Dedifferentiated amniotic fluid mesenchymal stem cell (primary cell): ENCODE measurements at regions not wholly inside any gene's neighbourhood (a gene's known extent, or its start where the extent isn't known, plus 50 kb on each side); places are given as distances from the start of the nearest gene placed in this dataset.

ENCODE experiments used
- DNase-seq: peaks from one replicate; pipeline ENCODE4 v3.0.0-alpha.2; 2016; ENCODE audit errors: extremely low spot score

- DNase-seq = no peak
Measured at GRCh38 chr6:12584631-12585405, 131.7 kb upstream of the PHACTR1 start.

- DNase-seq = no peak
Measured at GRCh38 chr6:12585497-12585958, 131.0 kb upstream of the PHACTR1 start.

- DNase-seq = no peak
Measured at GRCh38 chr6:12586721-12587480, 129.7 kb upstream of the PHACTR1 start.

- DNase-seq = no peak
Measured at GRCh38 chr6:12590901-12591300, 125.7 kb upstream of the PHACTR1 start.

GRCh38 chr6:12592634-12593033 is 123.9 kb upstream of the PHACTR1 start:
- no peak for DNase-seq

DNA sequence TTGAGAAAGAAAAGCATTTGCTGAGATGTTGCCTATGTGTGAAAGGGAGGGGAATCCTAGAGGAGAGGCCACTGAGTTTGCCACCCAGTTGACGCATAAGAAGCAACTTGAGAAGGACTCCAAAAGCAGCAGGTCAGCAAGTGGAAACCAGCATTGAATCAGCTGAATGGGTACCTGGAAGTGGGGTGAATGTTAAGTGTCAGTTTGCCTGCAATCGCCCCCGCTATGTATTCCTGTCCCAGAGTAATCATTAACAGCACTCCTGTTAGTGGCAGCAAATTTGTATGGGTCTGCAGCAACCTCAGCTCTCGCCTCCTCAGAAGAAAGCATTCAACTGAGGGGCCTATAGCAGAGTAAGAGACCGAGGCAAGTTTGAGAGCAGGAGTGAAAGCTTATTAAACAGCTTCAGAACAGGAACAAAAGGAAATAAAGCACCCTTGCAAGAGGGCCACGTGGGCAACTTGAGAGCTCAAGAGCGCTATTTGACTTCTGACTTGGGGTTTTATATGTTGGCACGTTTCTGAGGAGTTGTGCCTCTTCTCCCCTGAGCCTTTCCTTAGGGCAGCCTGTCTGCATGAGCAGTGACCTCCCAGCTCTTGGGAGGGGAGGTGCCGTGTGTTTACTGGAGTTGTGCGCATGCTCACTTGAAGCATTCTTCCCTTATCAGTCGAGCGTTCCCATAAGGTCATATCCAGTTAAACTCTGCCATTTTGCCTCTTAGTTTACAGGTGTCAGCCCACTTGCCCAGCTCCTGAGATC is 122.6 kb upstream of the PHACTR1 start:
- DNase-seq = no peak

DNA sequence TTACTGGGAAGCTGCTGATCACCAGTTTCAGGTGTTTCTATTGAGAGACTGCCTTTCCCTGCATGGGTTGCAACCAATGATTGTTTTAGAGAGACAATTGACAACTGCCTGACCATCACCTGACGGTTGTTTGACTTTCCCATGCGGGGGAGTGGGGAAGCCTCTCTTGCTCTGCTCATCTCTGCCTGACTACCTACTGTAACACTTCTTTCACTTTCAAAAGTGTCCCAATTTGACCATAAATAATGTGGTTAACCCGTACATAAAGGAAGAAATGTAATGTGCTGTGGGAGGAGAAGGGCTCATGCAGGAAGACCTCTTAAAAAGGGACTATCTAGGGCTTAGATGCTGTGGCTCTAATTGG is 122.1 kb upstream of the PHACTR1 start:
- no peak for DNase-seq

GRCh38 chr6:12595161-12595811 is 121.3 kb upstream of the PHACTR1 start:
- DNase-seq = no peak

DNA sequence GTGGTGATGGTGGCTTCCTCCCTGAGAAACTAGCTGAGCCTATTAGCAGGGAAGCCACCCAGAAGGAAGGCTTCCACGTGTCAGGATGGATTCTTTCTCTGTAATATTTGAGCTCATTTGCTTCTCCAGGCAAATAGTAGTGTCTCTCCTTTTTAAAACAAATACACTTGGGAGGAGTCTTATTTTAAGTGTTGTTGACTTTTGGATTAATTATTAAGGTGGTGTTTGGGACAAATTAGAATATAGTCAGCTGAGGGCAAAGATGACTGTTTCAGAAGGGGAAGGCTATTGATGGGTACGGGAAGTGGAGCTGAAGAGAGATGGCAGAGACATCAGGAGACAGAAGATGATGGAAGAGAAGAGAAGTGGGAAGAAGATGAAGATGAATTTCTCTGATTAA is 119.8 kb upstream of the PHACTR1 start:
- DNase-seq = no peak

DNA sequence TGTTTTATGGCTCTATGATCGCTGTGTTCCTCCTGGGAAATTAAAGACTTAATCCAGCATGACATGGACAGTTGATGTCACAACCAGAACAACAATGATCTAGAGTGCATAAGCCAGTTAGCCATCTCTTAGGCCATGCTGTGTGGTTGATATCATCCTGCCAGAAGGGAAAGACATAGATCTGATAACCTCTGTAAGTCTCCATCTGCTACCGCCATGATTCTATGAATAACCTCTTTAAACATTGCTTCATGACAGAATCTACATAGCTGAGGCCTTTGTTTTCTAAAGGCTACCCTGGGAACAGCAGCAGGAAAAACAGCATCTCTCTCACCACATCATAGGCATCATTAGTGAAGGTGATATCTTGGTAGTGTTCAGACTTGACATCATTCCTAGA is 117.6 kb upstream of the PHACTR1 start:
- no peak for DNase-seq

- no peak for DNase-seq
Measured at GRCh38 chr6:12601881-12602280, 114.7 kb upstream of the PHACTR1 start.

DNA sequence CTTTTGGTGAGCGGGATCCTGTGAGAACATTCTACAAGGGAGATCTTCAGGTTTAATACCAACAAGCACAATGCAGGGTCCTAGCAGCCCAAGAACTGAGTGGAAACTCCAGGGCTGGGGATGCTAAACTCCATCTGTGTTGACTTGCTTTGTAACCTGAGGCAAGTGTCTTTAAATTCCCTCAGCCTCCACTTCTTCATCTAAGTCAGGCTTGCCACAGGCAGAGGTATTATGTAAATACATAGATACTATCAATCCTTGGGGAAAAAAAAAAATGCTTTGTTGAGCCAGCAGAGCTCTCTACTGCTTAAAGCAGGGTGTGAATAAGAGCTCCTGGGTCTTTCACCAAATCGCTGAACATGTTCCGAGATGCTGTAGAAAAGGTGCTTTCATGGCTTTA is 114.2 kb upstream of the PHACTR1 start:
- no peak for DNase-seq

DNA sequence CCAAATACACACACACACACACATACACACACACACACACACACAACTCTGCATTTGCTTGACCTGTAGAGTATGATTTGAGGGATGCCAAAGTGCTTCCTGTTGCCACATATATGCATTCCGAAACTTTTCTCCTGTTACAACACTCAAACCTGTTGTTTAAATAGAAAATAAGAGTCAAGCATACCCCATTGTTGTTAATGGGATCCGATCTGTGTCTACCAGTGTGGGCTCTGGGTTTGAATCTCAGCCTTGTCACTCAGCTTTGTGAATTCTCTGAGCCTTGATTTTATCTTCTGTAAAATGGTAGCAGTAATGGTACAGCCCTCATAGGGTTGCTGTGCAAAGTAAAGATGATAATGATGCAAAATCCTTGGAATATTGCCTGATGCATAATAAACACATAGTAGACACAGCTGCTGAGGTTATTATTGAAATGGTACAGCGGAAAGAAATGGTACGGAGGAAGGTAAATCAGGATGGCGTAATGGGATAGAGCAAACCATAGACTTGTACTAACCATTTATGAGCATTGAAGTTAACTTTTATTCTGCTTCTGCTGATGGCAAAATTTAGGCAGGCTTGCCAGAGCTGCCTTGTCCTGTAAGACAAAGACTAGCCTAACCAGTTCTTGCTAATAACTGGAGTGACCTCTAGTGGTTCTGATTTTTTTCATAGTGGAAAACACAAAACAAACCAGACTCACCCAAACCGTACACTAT is 113.5 kb upstream of the PHACTR1 start:
- DNase-seq = peak; percentile 67

DNA sequence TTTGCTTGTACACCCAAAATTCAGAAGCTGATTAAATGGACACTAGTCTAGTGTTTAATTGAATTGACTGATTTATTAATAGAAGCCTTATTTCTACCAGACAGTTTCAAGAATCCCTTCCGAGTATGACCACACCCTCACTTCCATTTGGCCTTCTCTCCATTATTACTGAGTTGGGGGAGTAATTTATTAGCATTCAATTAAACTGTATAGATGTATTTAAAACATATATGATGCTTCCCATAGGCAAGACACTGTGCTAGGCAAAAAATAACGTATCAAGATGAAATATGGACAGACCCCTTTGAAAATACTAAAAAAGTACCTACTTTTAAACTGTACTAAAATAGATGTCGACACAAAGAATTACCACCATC is 112.9 kb upstream of the PHACTR1 start:
- DNase-seq = no peak

GRCh38 chr6:12605888-12606345 is 110.7 kb upstream of the PHACTR1 start:
- DNase-seq = peak; percentile 50

DNA sequence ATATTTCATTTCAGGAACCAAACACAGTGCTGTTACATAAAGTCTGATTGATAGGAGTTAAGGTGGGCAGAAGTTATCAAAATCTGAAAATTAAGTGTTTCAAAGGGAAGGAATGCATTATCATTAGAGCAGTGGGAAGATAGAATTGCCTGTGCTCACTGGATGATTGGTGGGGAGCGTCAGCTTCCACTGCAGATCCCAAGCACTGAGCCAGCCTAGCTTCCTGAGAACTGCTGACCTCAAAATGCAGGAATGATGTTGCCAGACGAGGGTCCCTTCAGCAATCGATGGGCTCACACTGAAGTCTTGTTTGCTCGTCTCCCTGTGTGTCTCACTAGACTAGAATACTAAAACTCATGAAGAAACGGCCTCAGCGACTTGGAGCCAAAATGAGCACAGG is 110.0 kb upstream of the PHACTR1 start:
- DNase-seq = no peak

DNA sequence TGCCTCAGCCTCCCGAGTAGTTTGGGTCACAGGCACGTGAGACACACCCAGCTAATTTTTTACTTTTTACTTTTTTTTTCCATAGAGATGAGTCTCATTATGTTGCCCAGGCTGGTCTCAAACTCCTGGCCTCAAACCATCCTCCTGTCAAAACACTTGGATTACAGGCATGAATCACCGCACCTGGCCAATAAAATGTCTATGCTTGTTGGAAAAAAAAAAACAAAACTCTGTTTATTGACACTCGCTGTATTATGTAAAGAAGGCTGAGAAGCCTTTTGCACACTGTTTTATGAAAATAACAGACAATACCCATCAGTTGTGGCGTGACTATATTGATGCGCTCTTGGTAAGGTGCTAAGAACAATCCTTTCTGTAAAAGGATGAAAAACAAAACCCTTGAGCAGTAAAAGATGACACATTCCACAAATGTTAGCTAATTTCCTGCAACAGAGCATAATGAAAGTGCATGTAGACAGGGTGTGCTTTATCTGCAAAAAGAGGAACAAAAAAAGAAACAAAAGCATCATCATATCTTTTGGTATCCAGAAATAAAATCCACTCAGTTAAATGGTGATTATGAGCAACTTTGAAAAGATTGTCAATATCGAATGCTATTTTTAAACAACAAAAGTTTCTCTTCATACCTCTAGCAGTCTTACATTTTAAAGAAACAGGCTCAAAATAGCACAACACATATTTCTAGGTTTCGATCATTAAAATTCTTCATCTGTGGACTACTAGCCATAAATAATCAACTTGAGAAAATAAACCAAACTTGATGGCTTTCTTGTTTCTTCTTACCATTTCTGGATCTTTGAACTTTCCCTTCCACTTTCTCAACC is 108.3 kb upstream of the PHACTR1 start:
- no peak for DNase-seq

- no peak for DNase-seq
Measured at GRCh38 chr6:12608874-12609273, 107.7 kb upstream of the PHACTR1 start.

DNA sequence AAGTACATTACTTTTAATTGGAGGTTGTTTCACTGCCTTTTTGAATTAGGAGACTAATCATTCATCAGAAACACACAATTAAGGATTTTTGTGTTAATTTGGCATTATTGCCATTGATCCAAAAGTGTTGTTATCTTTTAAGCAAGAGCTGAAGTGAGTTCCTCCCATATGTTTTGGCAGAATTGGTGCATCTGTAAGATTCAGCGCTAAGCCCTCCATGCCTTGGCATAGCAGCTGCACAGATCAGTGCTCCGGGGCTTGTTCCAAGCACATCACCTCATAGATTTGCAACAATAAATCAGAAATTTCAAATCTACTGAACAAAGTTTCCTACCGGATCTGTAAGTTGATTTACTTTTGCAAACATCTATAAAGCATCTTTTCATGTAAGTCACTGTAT is 106.8 kb upstream of the PHACTR1 start:
- no peak for DNase-seq

GRCh38 chr6:12610862-12611261 is 105.7 kb upstream of the PHACTR1 start:
- DNase-seq = no peak
